ENCODE measurements at regions not wholly inside any gene's neighbourhood (a gene's known extent, or its start where the extent isn't known, plus 50 kb on each side); places are given as distances from the start of the nearest gene placed in this dataset.
A peak's percentile ranks its signal among the peaks of the same experiment; 100 is the strongest.

GRCh38 chr10:20714979-20715378 is 182.1 kb downstream of the NEBL start:
- Histone ChIP-seq H2BK20ac (ENCODE audit: low read depth, low read length) (no peak overlapping the region), H3K4me2 (ENCODE audit: low read depth, low read length) (no peak overlapping the region), H2AK5ac (ENCODE audit: low read depth, low read length) (no peak overlapping the region), H4K91ac (ENCODE audit: insufficient read depth, low read depth, low read length) (no peak overlapping the region), H4K20me1 (ENCODE audit: insufficient read depth, low read length) (no peaks in the 10 kb centered on the region), H4K5ac (ENCODE audit: low read depth, low read length) (no peak overlapping the region), H3K27ac (ENCODE audit: insufficient read depth, low read length) (no peak overlapping the region), H2AFZ (replicated peaks; ENCODE audit: low read length, poor library complexity) (peak overlapping the region; percentile 3), H3K9ac (ENCODE audit: low read depth, low read length) (no peak overlapping the region), H3K23ac (ENCODE audit: low read depth, low read length) (no peak overlapping the region), H3K4me1 (ENCODE audit: control insufficient read depth, insufficient read depth, low read length) (no peaks in the 10 kb centered on the region), H3K36me3 (ENCODE audit: control insufficient read depth, insufficient read depth, low read length) (no peaks in the 10 kb centered on the region), H3K56ac (ENCODE audit: extremely low read depth, insufficient read depth, low read length) (no peak overlapping the region), H3K79me1 (ENCODE audit: low read depth in 1 of 2, low read length in 2 of 2) (no peaks in the 10 kb centered on the region), H2AK9ac (replicated peaks; ENCODE audit: low read depth, low read length, poor library complexity) (no peak overlapping the region), H3K9me3 (ENCODE audit: control insufficient read depth, insufficient read depth, low read length) (peaks cover 5% of the 10 kb centered on the region), H3K27me3 (ENCODE audit: control insufficient read depth, insufficient read depth, low read length) (no peaks in the 10 kb centered on the region), H3K18ac (ENCODE audit: low read depth, low read length) (no peak overlapping the region), H3K14ac (replicated peaks; ENCODE audit: low read depth, low read length) (no peak overlapping the region), H2BK120ac (ENCODE audit: low read depth, low read length) (no peak overlapping the region), H2BK15ac (ENCODE audit: low read depth, low read length) (no peak overlapping the region), H3K4me3 (ENCODE audit: insufficient read depth, low read depth, low read length) (no peak overlapping the region), H2BK5ac (ENCODE audit: low read depth, low read length, poor library complexity, severe bottlenecking) (no peak overlapping the region), H4K8ac (ENCODE audit: low read depth in 2 of 2, low read length in 2 of 2) (no peak overlapping the region), H3K9me1 (ENCODE audit: insufficient read depth, low read length) (no peaks in the 10 kb centered on the region), H3K4ac (ENCODE audit: low read depth, low read length) (no peak overlapping the region)
- ChIA-PET CTCF (no interaction called here), POLR2A (ENCODE audit: unreplicated experiment) (no interaction called here)
- no CpG with 5 or more reads among the region's 1 CpG for WGBS, 2 experiments (ENCODE audit: extremely low coverage in 2 of 2, insufficient read length in 1 of 2)
- no peak for ATAC-seq (ENCODE audit: low read depth)
- in situ Hi-C loops (cut with MboI; ENCODE audit: low sequenced_read_pairs) = no loop called here
- DNase-seq = no peak
- no TSS peak for BruUV-seq (replicated peaks)
- intact Hi-C loops (cut with micrococcal nuclease) = no loop called here
- dilution Hi-C loops (cut with HindIII; ENCODE audit: low sequenced_read_pairs, unreplicated experiment) = no loop called here
- TF ChIP-seq CEBPB (IDR thresholded peaks at IDR 0.05; ENCODE audit: low read depth, low read length) (no peak), RAD21 (IDR thresholded peaks at IDR 0.05; ENCODE audit: low read length) (no peak), RFX5 (IDR thresholded peaks at IDR 0.05; ENCODE audit: low read depth, low read length) (no peak), SMC3 (IDR thresholded peaks at IDR 0.05; ENCODE audit: low read depth, low read length) (no peak), CTCF (conservative IDR thresholded peaks at IDR 0.05; ENCODE audit: low read depth, low read length) (no peak), MXI1 (IDR thresholded peaks at IDR 0.05; ENCODE audit: borderline replicate concordance, low read depth, low read length) (no peak), NFE2L2 (IDR thresholded peaks at IDR 0.05; ENCODE audit: low read depth, low read length) (no peak), MAZ (IDR thresholded peaks at IDR 0.05; ENCODE audit: borderline replicate concordance, low read depth, low read length) (no peak), POLR2A (IDR thresholded peaks at IDR 0.05; ENCODE audit: low read depth, low read length) (no peak), USF2 (IDR thresholded peaks at IDR 0.05; ENCODE audit: low read depth, low read length) (no peak), ELK1 (IDR thresholded peaks at IDR 0.05; ENCODE audit: borderline replicate concordance, low read depth, low read length) (no peak), CHD1 (IDR thresholded peaks at IDR 0.05; ENCODE audit: low read depth, low read length) (no peak), RCOR1 (IDR thresholded peaks at IDR 0.05; ENCODE audit: insufficient replicate concordance, low read length) (no peak), MAFK (IDR thresholded peaks at IDR 0.05; ENCODE audit: low read depth, low read length) (no peak), FOS (IDR thresholded peaks at IDR 0.05; ENCODE audit: low read depth, low read length) (no peak), BHLHE40 (IDR thresholded peaks at IDR 0.05; ENCODE audit: low read depth, low read length) (no peak)

Measured in IMR-90 (cell line).